Activated naive CD8-positive, alpha-beta T cell treated with anti-CD3 and anti-CD28 coated beads, Interleukin-2, amount 50 U/mL, for 24 hours (primary cell): ENCODE measurements at regions not wholly inside any gene's neighbourhood (a gene's known extent, or its start where the extent isn't known, plus 50 kb on each side); places are given as distances from the start of the nearest gene placed in this dataset.
"Not testable (repeated sequence)": the region's sequence is repeated elsewhere in the genome, so short reads cannot be mapped to it uniquely, and the experiment has no call there.

Source experiments
- ATAC-seq: fragments of 150-1000 bp; cut with Tn5 transposase; one replicate; pipeline ENCODE4 v1.10.0; 2021
- DNase-seq: peaks from one replicate; pipeline ENCODE4 v3.0.0; 2021
- H3K27ac Mint-ChIP-seq: one replicate; pipeline ENCODE4 v1.8.0; 2021; ENCODE audit warnings: mild to moderate bottlenecking, mixed read lengths
- H3K27me3 Mint-ChIP-seq: one replicate; pipeline ENCODE4 v1.8.0; 2021; ENCODE audit warnings: mixed read lengths
- H3K36me3 Mint-ChIP-seq: one replicate; pipeline ENCODE4 v1.8.0; 2021; ENCODE audit warnings: low read depth, mixed read lengths
- H3K4me1 Mint-ChIP-seq: one replicate; pipeline ENCODE4 v1.8.0; 2021; ENCODE audit warnings: mixed read lengths
- H3K4me3 Mint-ChIP-seq: one replicate; pipeline ENCODE4 v1.8.0; 2021; ENCODE audit warnings: mild to moderate bottlenecking, moderate library complexity, mixed read lengths
- H3K9me3 Mint-ChIP-seq: one replicate; pipeline ENCODE4 v1.8.0; 2021; ENCODE audit warnings: mixed read lengths

DNA sequence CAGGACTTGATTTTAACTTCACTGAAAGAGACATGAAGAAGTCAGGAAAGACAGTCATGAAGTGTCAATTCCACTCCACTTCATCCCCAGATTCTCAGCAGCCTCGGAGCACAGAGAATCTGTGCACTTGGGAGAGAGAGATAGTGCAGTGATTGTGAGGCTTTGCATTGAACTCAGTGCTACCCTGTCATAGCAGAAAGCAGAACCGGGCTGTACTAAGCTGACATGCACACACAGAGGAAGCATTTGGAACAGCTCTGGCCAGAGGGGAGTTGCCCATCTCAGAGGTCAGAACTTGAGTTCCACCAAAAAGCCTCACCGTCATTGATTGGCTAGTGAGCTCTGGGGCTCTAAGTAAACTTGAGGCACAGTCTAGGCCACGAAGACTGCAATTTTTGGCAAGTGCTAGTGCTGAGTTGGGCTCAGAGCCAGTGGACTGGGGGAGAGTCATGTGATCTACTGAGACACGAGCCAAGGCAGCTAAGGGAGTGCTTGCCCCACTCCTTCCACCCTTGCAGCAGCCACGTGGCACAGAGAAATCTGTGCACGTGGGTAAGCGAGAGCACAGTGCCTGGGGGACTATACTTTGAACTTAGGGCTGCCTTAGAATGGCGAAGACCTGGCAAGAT lies 810.2 kb upstream of the ADAMTS5 start:
- Mint-ChIP-seq H3K36me3 (no peaks in the 10 kb centered on the region), H3K9me3 (no peaks in the 10 kb centered on the region), H3K27ac (no peak overlapping the region), H3K4me3 (no peak overlapping the region), H3K27me3 (no peaks in the 10 kb centered on the region), H3K4me1 (no peaks in the 10 kb centered on the region)
- ATAC-seq (no peak), DNase-seq (no peak)

DNA sequence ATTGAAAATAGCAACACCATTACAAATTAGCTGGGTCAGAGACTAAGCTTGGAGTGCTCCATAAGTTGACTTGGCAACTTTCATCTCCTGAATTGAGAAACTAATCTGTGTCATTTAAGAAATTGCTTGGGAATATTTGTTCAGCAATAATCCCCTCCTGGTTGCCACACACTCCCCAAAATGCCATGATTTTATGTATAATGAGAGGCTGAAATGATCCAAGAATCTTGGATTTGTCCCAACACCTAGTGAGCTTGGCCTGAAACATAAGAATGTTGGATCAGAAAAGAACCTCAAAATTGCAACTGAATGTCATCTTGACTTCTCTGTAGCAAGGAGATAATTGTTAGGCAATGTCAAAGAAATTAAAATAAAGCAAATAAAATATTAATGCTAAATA lies 805.9 kb upstream of the ADAMTS5 start:
- H3K27ac Mint-ChIP-seq, result no peak overlapping the region
- no peak for DNase-seq
- no peak overlapping the region for H3K4me3 Mint-ChIP-seq
- no peaks in the 10 kb centered on the region for H3K4me1 Mint-ChIP-seq
- no peaks in the 10 kb centered on the region for H3K27me3 Mint-ChIP-seq
- no peak for ATAC-seq
- H3K9me3 Mint-ChIP-seq, result peaks cover 4% of the 10 kb centered on the region
- no peaks in the 10 kb centered on the region for H3K36me3 Mint-ChIP-seq

DNA sequence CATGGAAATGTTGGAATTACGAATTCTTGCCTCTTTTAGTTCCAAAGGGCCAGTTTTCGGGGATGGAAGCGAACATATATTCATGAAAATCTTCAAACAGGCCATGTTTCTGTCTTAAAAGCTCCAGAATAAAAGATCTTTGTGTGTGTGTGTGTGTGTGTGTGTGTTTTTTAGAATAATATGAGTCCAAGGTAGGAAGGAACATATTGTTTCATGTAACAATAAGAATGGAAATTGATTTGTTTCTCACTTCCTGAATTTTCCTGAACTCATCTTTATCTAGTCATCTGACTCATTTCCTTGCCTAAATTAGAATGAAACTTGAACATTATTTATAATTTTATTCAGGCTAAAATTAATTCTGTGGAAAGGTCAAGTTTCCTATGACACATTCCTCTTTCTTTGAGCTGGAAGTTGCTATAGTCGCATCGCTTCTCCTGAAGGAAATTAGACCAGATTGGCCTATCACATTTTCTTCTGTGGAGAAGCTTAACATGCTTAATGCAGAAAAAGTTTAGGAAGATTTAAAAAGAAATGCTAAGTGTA lies 805.1 kb upstream of the ADAMTS5 start:
- Mint-ChIP-seq H3K27me3 (no peaks in the 10 kb centered on the region), H3K9me3 (peaks cover 4% of the 10 kb centered on the region), H3K27ac (no peak overlapping the region), H3K4me3 (no peak overlapping the region), H3K36me3 (no peaks in the 10 kb centered on the region), H3K4me1 (no peaks in the 10 kb centered on the region)
- ATAC-seq (no peak), DNase-seq (no peak)

DNA sequence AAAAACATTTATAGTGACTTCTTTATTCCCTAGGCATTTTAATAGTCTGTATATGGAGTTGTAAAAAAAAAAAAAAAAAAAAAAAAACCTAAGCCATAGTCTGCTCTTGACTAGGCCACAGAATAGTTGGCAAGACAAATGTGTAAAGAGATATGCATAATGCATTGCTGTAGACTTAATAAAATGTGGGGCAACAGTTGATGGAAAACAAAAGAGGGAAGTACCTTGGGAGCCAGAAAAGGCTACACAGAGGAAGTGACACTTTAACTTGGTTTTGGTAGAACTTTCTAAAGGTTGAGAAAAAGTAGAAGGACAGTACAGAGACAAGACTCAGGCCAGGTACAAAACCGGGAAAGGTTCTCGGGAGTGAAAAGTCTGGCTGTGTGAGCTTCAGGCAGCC lies 802.9 kb upstream of the ADAMTS5 start:
- Mint-ChIP-seq H3K9me3 (peaks cover 4% of the 10 kb centered on the region), H3K36me3 (no peaks in the 10 kb centered on the region), H3K4me1 (no peaks in the 10 kb centered on the region), H3K27ac (no peak overlapping the region), H3K4me3 (no peak overlapping the region), H3K27me3 (no peaks in the 10 kb centered on the region)
- DNase-seq (no peak), ATAC-seq (no peak)

DNA sequence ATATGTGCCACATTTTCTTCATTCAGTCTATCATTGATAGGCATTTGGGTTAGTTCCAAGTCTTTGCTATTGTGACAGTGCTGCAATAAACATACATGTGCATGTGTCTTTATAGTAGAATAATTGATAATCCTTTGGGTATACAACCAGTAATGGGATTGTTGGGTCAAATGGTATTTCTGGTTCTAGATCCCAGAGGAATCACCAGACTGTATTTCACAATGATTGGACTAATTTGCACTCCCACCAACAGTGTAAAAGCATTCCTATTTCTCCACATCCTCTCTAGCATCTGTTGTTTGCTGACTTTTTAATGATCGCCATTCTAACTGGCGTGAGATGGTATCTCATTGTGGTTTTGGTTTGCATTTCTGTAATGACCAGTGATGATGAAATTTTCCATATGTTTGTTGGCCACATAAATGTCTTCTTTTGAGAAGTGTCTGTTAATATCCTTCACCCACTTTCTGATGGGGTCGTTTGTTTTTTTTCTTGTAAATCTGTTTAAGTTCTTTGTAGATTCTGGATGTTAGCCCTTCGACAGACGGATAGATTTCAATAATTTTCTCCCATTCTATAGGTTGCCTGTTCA lies 801.3 kb upstream of the ADAMTS5 start:
- not testable (repeated sequence) for DNase-seq, H3K36me3 Mint-ChIP-seq, H3K27ac Mint-ChIP-seq, H3K4me3 Mint-ChIP-seq, H3K4me1 Mint-ChIP-seq, H3K27me3 Mint-ChIP-seq, ATAC-seq
- peaks cover 10% of the 10 kb centered on the region for H3K9me3 Mint-ChIP-seq

DNA sequence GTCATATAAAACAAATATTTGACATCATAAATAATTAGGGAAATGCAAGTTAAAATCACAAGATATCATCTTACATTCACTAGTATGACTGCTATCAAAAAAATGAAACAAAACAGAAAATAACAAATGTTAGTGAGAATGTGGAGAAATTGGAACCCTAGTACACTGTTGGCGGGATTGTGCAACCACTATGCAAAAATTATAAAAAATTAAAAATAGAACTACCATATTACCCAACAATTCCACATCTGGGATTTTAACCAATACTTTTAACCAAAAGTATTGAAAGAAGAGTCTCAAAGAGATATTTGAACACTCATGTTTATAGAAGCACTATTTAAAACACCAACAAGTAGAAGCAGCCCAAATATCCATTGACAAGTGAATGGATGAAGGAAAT lies 797.2 kb upstream of the ADAMTS5 start:
- Mint-ChIP-seq H3K9me3 (peaks cover 12% of the 10 kb centered on the region), H3K4me1 (no peaks in the 10 kb centered on the region), H3K27me3 (no peaks in the 10 kb centered on the region), H3K27ac (no peak overlapping the region), H3K36me3 (no peaks in the 10 kb centered on the region), H3K4me3 (no peak overlapping the region)
- no peak for ATAC-seq
- no peak for DNase-seq

DNA sequence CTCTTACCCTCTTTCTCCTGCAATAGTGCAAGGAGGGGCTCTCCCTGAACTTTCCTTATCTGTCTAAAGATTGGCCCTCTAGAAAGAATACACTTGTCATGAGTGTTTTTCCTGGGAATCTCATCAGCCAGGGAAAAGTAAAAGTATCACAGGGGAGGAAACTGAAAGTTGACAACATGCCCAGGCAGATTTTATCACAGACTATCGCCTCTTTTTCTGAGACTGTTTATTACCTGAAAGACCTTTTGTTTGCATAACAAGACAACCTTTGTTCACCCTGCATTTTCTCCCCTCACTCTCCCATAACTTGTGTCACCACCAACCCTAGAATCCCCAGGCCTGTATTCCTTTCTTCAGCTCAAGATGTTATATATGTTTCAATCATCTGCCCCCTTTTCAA lies 794.7 kb upstream of the ADAMTS5 start:
- Mint-ChIP-seq H3K9me3 (peaks cover 12% of the 10 kb centered on the region), H3K27me3 (no peaks in the 10 kb centered on the region), H3K36me3 (no peaks in the 10 kb centered on the region), H3K27ac (no peak overlapping the region), H3K4me1 (no peaks in the 10 kb centered on the region), H3K4me3 (no peak overlapping the region)
- no peak for ATAC-seq
- DNase-seq, result no peak

DNA sequence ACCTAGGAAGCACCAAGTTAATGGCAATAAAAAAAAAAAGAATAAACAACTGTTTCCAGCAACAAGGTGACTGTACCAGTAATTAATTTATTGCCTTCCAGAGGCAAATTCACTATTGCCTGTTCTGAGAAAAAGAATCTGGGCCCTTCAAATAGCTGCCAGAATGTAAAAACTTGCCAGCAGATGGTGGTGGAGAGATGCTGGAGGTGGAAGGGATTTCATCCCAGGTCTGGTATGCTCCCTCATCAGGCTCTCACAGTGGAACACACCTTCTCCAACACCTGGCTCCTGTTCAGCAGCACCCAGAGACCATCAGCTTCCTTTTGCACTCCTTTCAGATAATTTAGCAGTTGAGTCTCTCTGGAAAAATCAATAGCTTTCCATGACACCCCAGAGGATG lies 792.9 kb upstream of the ADAMTS5 start:
- DNase-seq (no peak), ATAC-seq (no peak)
- Mint-ChIP-seq H3K4me3 (no peak overlapping the region), H3K36me3 (no peaks in the 10 kb centered on the region), H3K4me1 (no peaks in the 10 kb centered on the region), H3K27ac (no peak overlapping the region), H3K27me3 (no peaks in the 10 kb centered on the region), H3K9me3 (peaks cover 12% of the 10 kb centered on the region)

DNA sequence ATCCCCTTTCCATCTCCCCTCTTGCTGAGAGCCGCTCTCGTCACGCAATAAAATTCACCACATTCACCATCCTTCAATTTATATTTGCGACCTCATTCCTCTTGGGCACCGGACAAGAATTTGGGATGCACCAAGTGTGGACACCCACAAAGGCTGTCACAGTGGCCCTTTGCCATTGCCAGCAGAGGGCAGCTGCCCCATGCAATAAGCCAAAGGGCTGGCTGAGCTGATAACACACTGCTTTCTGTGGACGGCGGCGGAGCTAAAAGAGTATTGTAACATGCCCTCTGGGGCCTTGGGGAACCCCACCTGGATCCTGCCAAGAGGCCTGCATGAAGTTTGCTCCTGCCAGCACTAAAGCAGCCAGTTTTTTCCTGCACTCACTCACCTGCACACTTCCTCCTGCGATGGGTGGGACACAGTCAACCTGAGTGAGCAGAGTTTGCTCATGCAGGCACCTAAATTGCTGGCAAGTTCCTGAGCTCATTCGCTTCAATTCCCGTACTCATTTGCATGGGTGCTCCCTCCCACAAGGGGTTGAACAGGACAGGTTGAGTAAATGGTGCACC lies 792.3 kb upstream of the ADAMTS5 start:
- ATAC-seq (no peak), DNase-seq (no peak)
- Mint-ChIP-seq H3K4me3 (no peak overlapping the region), H3K9me3 (peaks cover 10% of the 10 kb centered on the region), H3K36me3 (no peaks in the 10 kb centered on the region), H3K27me3 (no peaks in the 10 kb centered on the region), H3K27ac (no peak overlapping the region), H3K4me1 (no peaks in the 10 kb centered on the region)

DNA sequence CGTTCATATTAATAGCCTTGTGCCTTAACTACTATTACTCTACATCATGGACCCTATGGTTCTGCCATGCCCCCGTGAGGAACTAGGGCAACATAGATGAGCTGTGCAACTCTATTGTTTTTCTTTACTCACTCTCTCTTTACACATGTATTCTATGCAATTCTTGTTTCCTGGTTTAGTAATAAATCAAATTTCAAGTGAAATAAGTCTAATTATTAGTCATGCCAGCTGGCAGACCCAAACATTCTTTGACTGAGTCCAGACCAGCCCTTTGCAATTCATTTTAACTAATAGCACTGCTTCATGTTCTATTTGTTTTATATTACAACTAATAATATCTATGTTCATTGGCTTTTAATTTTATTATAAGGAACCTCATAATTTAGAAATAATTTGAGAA lies 789.3 kb upstream of the ADAMTS5 start:
- H3K4me3 Mint-ChIP-seq, result no peak overlapping the region
- no peaks in the 10 kb centered on the region for H3K36me3 Mint-ChIP-seq
- no peaks in the 10 kb centered on the region for H3K9me3 Mint-ChIP-seq
- DNase-seq, result no peak
- no peaks in the 10 kb centered on the region for H3K27me3 Mint-ChIP-seq
- H3K4me1 Mint-ChIP-seq, result no peaks in the 10 kb centered on the region
- H3K27ac Mint-ChIP-seq, result no peak overlapping the region
- ATAC-seq, result no peak

DNA sequence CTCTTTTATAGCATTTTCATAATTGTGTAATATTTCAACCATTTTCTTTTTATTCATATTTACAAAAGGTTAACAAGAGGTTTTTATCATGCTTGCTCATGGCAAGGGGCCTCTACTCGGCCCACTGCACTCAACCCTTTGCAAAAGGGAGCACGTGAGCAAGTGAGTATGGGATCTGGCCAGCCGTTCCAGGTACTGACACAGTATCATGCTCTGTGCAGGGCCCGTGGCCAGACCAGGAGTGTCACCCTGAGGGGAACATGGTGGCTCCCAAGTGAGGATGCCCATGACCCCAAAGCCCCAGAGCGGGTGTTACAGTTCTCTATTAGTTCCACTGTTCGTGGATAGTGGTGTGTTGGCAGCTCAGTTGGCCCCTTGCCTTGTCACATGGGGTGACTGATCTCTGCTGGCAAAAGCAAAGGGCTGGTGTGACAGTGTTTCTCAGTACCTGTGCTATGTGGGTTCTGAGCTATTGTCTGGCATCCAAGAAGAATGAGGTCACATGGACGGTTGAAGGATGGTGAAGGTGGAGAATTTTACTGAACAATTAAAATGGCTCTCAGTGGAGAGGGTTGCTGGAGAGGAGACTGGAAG lies 777.2 kb upstream of the ADAMTS5 start:
- no peak for ATAC-seq
- H3K9me3 Mint-ChIP-seq, result peaks cover 11% of the 10 kb centered on the region

DNA sequence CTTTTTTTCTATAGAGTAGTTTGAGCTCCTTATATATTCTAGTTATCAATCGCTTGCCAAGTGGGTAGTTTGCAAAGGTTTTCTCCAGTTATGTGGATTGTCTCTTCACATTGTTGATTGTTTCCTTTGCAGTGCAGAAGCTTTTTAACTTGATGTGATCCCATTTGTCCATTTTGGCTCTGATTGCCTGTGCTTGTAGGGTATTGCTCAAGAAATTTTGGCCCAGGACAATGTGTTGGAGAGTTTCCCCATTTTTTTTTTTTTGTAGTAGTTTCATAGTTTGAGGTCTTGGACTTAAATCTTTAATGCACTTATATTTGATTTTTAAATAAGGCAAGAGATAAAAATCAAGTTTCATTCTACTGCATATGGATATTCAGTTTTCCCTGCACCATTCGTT lies 774.8 kb upstream of the ADAMTS5 start:
- Mint-ChIP-seq H3K9me3 (peaks cover 11% of the 10 kb centered on the region), H3K27ac (no peak overlapping the region)

More for the DNA sequence above, 777.2 kb upstream of the ADAMTS5 start:
- H3K36me3 Mint-ChIP-seq, result no peaks in the 10 kb centered on the region
- H3K4me1 Mint-ChIP-seq, result no peaks in the 10 kb centered on the region
- H3K4me3 Mint-ChIP-seq, result no peak overlapping the region
- no peak overlapping the region for H3K27ac Mint-ChIP-seq
- no peak for DNase-seq
- H3K27me3 Mint-ChIP-seq, result peaks cover 2% of the 10 kb centered on the region

DNA sequence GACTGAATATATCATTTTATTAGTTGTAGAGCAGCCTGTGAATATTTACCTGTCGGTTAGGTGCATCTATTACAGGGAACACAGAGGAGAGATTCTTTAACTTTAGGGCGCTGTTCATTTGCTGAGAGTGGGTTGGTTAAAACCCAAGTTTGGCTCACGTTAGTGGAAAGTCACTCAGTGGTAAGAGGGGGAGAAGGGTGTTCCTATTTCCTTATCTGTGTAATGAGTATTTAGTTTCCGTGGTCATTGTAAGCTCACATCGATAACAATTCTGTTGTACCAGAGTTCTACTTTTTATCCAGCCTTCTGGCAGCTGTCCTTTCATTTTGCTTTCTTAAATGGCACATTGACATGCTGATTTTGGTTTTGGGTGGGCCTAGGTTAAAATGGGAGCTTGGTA lies 773.2 kb upstream of the ADAMTS5 start:
- Mint-ChIP-seq H3K36me3 (no peaks in the 10 kb centered on the region), H3K4me1 (no peaks in the 10 kb centered on the region), H3K4me3 (no peak overlapping the region), H3K27ac (no peak overlapping the region), H3K27me3 (peaks cover 2% of the 10 kb centered on the region), H3K9me3 (peaks cover 11% of the 10 kb centered on the region)
- ATAC-seq (no peak), DNase-seq (no peak)

More for the DNA sequence above, 774.8 kb upstream of the ADAMTS5 start:
- H3K4me1 Mint-ChIP-seq, result no peaks in the 10 kb centered on the region
- ATAC-seq, result no peak
- H3K36me3 Mint-ChIP-seq, result no peaks in the 10 kb centered on the region
- no peak for DNase-seq
- no peak overlapping the region for H3K4me3 Mint-ChIP-seq
- H3K27me3 Mint-ChIP-seq, result peaks cover 2% of the 10 kb centered on the region

DNA sequence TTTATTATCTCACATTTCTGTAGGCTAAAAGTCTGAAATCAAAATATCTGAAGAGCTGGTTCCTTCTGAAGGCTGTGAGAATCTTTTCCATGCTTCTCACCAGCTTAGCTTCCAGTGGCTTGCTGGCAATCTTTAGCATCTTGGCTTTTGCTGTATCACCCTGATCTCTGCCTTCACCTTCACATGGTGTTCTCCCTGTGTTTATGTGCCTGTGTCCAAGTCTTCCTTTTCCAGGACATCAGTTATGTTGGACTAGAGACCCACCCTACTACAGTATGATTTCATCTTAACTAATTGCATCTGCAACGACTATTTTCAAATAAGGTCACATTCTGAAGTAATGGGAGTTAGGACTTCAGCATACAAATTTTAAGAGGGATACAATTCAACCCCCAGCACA lies 772.3 kb upstream of the ADAMTS5 start:
- DNase-seq (no peak), ATAC-seq (no peak)
- Mint-ChIP-seq H3K9me3 (peaks cover 11% of the 10 kb centered on the region), H3K4me1 (no peaks in the 10 kb centered on the region), H3K27ac (no peak overlapping the region), H3K4me3 (no peak overlapping the region), H3K36me3 (no peaks in the 10 kb centered on the region), H3K27me3 (peaks cover 2% of the 10 kb centered on the region)

DNA sequence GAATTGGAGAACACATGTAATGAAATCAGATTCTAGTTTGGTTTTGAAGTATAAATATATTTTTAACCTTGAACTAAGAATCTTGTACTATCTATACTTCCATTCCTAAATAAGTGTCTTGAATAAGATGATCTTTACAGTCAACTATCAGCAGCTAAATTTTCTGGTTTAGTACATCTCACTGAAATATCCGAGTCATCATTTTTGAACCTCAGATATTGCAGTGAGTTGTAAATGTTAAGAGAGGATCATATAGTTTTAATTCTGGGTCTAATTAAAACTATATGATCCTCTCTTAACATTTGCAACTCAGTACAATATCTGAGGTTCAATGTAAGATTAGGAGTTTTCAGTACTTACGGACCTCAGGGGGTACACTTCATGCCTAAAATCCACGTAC lies 768.8 kb upstream of the ADAMTS5 start:
- Mint-ChIP-seq H3K27ac (no peak overlapping the region), H3K27me3 (no peaks in the 10 kb centered on the region), H3K36me3 (no peaks in the 10 kb centered on the region), H3K4me3 (no peak overlapping the region), H3K4me1 (no peaks in the 10 kb centered on the region), H3K9me3 (peaks cover 5% of the 10 kb centered on the region)
- ATAC-seq (no peak), DNase-seq (no peak)
